ENCODE measurements at regions not wholly inside any gene's neighbourhood (a gene's known extent, or its start where the extent isn't known, plus 50 kb on each side); places are given as distances from the start of the nearest gene placed in this dataset.
A peak's percentile ranks its signal among the peaks of the same experiment; 100 is the strongest.
"Not testable (repeated sequence)": the region's sequence is repeated elsewhere in the genome, so short reads cannot be mapped to it uniquely, and the experiment has no call there.

DNA sequence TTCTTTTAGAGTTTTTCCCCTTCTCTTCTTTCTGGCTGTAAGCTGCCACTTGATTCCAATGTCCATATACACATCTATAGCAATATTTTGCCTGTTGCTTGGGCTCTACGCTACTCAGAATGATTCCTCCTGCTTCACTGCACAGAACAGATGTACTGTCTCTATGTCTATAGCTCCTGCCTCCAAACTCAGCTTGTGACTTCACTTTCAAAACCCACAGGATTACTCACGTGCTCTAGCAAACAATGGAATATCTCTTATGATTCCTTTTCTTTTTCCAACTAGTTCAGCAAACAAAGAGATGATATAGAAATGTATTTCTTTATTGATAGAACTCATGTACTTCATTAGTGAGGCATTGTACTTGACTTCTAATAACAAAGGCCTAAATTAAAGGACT lies 80.5 kb upstream of the SOX13 start:
- TF ChIP-seq CTCF (IDR thresholded peaks at IDR 0.05; ENCODE audit: low read depth, low read length, missing control alignments): no peak

DNA sequence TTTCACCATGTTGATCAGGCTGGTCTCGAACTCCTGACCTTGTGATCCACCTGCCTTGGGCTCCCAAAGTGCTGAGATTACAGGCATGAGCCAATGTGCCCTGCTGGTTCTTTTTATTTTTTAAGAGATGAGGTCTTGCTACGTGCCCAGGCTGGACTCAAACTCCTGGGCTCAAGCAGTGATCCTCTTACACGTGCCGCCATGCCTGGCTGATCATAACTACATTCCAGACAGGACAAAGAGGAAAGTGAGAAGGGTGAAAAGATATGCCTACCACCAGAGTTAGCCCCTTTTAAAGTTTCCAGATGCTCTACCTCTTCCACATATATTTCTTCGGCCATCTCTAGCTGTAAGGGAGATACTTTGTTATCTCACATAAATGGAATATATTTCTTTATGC lies 79.7 kb upstream of the SOX13 start:
- TF ChIP-seq CTCF (IDR thresholded peaks at IDR 0.05; ENCODE audit: low read depth, low read length, missing control alignments): no peak
- H3K4me3 ChIP-seq (ENCODE audit: low read depth, low read length): no peak overlapping the region
- DNase-seq (ENCODE audit: low read depth): no peak
- in situ Hi-C loops (cut with HindIII; ENCODE audit: low sequenced_read_pairs): no loop called here

More for the DNA sequence above, 80.5 kb upstream of the SOX13 start:
- no peak overlapping the region for H3K4me3 ChIP-seq (ENCODE audit: low read depth, low read length)
- in situ Hi-C loops (cut with HindIII; ENCODE audit: low sequenced_read_pairs): no loop called here
- DNase-seq (ENCODE audit: low read depth): peak; percentile 39

DNA sequence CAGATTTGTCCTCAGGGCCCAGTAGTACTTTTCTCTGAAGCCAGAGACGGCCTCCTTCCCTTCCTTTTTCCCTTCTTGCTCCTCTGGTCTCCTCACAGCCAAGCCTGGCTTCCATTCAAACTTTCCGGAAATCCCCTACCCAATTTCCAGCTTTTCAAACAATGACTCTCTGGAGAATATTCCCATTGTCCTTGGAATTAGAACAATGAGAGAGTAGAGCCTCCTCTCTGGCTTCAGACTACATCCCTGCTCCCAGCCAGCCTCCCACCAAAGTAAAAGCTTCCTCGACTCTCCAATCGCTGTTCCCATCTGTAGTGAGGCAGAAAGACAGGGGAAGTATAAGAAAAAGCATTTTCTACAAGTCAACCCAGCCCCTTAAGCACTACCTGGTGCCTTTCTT lies 77.7 kb upstream of the SOX13 start:
- in situ Hi-C loops (cut with HindIII; ENCODE audit: low sequenced_read_pairs): no loop called here
- no peak for TF ChIP-seq CTCF (IDR thresholded peaks at IDR 0.05; ENCODE audit: low read depth, low read length, missing control alignments)
- no peak for DNase-seq (ENCODE audit: low read depth)
- H3K4me3 ChIP-seq (ENCODE audit: low read depth, low read length): no peak overlapping the region

DNA sequence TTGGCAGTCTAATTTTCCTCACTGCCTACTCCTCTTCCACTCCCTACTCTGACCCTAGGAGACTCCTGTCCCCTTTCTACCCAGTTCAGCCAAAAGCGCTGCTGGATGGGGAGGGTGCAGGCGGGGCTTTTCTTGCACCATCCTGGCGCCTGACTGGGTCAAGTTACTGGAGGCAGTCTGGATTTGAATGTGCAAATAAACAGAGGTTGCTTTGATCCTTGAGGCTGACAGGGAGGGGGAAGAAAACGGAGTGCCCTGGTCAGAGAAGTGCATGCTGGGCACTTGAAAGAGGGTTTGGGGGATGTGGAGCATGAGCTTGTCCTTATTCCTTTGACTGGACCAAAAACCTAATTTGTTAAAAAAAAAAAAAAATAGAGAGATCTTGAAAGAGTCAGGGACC lies 76.8 kb upstream of the SOX13 start:
- in situ Hi-C loops (cut with HindIII; ENCODE audit: low sequenced_read_pairs): no loop called here
- no peak for DNase-seq (ENCODE audit: low read depth)

GRCh38 chr1:203998571-203998970 lies 74.3 kb upstream of the SOX13 start:
- H3K4me3 ChIP-seq (ENCODE audit: low read depth, low read length); DNase-seq (ENCODE audit: low read depth); in situ Hi-C loops (cut with HindIII; ENCODE audit: low sequenced_read_pairs): not testable (repeated sequence)

More for the DNA sequence above, 76.8 kb upstream of the SOX13 start:
- no peak for TF ChIP-seq CTCF (IDR thresholded peaks at IDR 0.05; ENCODE audit: low read depth, low read length, missing control alignments)
- H3K4me3 ChIP-seq (ENCODE audit: low read depth, low read length): no peak overlapping the region

DNA sequence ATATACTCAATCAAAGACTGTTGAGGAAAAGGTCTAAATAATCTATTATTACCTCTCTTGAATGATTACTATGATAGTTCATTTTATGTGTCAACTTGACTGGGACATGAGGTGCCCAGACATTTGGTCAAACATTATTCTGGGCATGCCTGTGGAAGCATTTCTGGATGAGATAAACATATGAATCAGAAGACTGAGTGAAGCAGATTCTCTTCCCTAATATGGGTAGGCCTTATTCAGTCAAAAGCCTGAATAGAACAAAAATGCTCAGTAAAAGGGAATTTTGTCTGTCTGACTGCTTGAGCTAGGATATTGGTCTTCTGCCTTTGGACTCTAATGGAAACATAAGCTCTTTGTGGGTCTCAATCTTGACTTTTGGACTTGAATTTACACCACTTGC lies 73.3 kb upstream of the SOX13 start:
- TF ChIP-seq CTCF (IDR thresholded peaks at IDR 0.05; ENCODE audit: low read depth, low read length, missing control alignments): no peak
- H3K4me3 ChIP-seq (ENCODE audit: low read depth, low read length): no peak overlapping the region
- in situ Hi-C loops (cut with HindIII; ENCODE audit: low sequenced_read_pairs): no loop called here
- no peak for DNase-seq (ENCODE audit: low read depth)

- DNase-seq (ENCODE audit: low read depth): no peak
- no peak for TF ChIP-seq CTCF (IDR thresholded peaks at IDR 0.05; ENCODE audit: low read depth, low read length, missing control alignments)
- in situ Hi-C loops (cut with HindIII; ENCODE audit: low sequenced_read_pairs): no loop called here
- no peak overlapping the region for H3K4me3 ChIP-seq (ENCODE audit: low read depth, low read length)
Observed at GRCh38 chr1:204001166-204001901, 71.6 kb upstream of the SOX13 start.
